Endothelial cell of umbilical vein (primary cell): ENCODE measurements at regions not wholly inside any gene's neighbourhood (a gene's known extent, or its start where the extent isn't known, plus 50 kb on each side); places are given as distances from the start of the nearest gene placed in this dataset.

ENCODE experiments used
- BruUV-seq: library from RNA; stranded (reverse); fragments of 400-500 nt; replicated peaks from 2 replicates; lab custom pipeline; 2021; lab: Mats Ljungman, UMichigan
- CTCF ChIA-PET: fragments of 300-600, 350-600 bp; sonication (Branson Sonifier 250); formaldehyde crosslinking; loops from one replicate; lab custom pipeline; 2021; ENCODE audit warnings: antibody characterized with exemption, inconsistent platforms; lab: Charles Lee
- POLR2A ChIA-PET: fragments of 300-600, 350-600 bp; sonication (Branson Sonifier 250); formaldehyde crosslinking; loops from one replicate; lab custom pipeline; 2021; ENCODE audit warnings: antibody characterized with exemption, inconsistent platforms; lab: Charles Lee
- DNase-seq: peaks from one replicate; pipeline ENCODE4 v3.0.0-alpha.2; 2011; ENCODE audit warnings: low read depth, low spot score
- FAIRE-seq: peaks from 2 replicates; lab custom pipeline; 2011; peaks lifted over from hg19 to GRCh38; lab: Jason Lieb, UNC
- H2AFZ ChIP-seq: 2 replicates; pipeline ENCODE4 v1.6.0; 2012; ENCODE audit warnings: low read depth, low read length, control low read depth, inconsistent platforms
- H3K27ac ChIP-seq: 2 replicates; pipeline ENCODE4 v1.5.1; 2011; ENCODE audit warnings: low read depth, mild to moderate bottlenecking, control low read depth, low read length, moderate library complexity; ENCODE audit not compliant: insufficient read depth
- H3K27me3 ChIP-seq, 2 experiments: 2 replicates each; pipeline versions ENCODE4 v1.6.0 to v1.6.1; 2011; ENCODE audit warnings: low read length in 2 of 2, mixed read lengths in 1 of 2; ENCODE audit not compliant: control insufficient read depth in 2 of 2, insufficient read depth in 2 of 2
- H3K36me3 ChIP-seq, 2 experiments: 2 replicates in 1 of 2; 3 replicates in 1 of 2; pipeline ENCODE4 v1.5.1; 2011; ENCODE audit warnings: low read length in 2 of 2, mild to moderate bottlenecking in 1 of 2, moderate library complexity in 1 of 2; ENCODE audit not compliant: control insufficient read depth in 2 of 2, insufficient read depth in 2 of 2; ENCODE audit errors: extremely low read depth in 1 of 2
- H3K4me1 ChIP-seq: 3 replicates; pipeline ENCODE4 v1.5.1; 2011; ENCODE audit warnings: mild to moderate bottlenecking, low read length; ENCODE audit not compliant: control insufficient read depth, insufficient read depth; ENCODE audit errors: extremely low read depth
- H3K4me2 ChIP-seq: 2 replicates; pipeline ENCODE4 v1.6.1; 2011; ENCODE audit warnings: low read length, control low read depth, mixed read lengths; ENCODE audit not compliant: insufficient read depth
- H3K4me3 ChIP-seq, 3 experiments: fragments of 200-600 bp in 1 of 3; sonication (generic), shearing (Covaris generic) in 1 of 3; replicated peaks in 1 of 3; 2 replicates each; pipeline ENCODE4 v1.5.1; 2011 to 2016; ENCODE audit warnings: control low read depth in 3 of 3, low read length in 3 of 3, mild to moderate bottlenecking in 2 of 3, inconsistent platforms in 1 of 3, low read depth in 1 of 3, moderate library complexity in 1 of 3; ENCODE audit not compliant: insufficient read depth in 1 of 3
- H3K79me2 ChIP-seq: 2 replicates; pipeline ENCODE4 v1.6.0; 2012; ENCODE audit warnings: low read length, inconsistent platforms; ENCODE audit not compliant: control insufficient read depth, insufficient read depth
- H3K9ac ChIP-seq: replicated peaks from 2 replicates; pipeline ENCODE3; 2011; ENCODE audit warnings: low read length, control low read depth; ENCODE audit not compliant: insufficient read depth; ENCODE audit errors: extremely low read depth
- H3K9me1 ChIP-seq: replicated peaks from 3 replicates; pipeline ENCODE4 v1.6.0; 2011; ENCODE audit warnings: mild to moderate bottlenecking, low read length; ENCODE audit not compliant: control insufficient read depth, insufficient read depth; ENCODE audit errors: extremely low read depth
- H3K9me3 ChIP-seq: replicated peaks from 2 replicates; pipeline ENCODE4 v1.5.1; 2012; ENCODE audit warnings: low read length, inconsistent platforms; ENCODE audit not compliant: control insufficient read depth, insufficient read depth
- H4K20me1 ChIP-seq: replicated peaks from 2 replicates; pipeline ENCODE3; 2011; ENCODE audit warnings: mild to moderate bottlenecking, low read length; ENCODE audit not compliant: control insufficient read depth, insufficient read depth; ENCODE audit errors: extremely low read depth
- EZH2 ChIP-seq: IDR thresholded peaks from 2 replicates; pipeline ENCODE4 v1.6.1; 2012; ENCODE audit warnings: borderline replicate concordance, low read depth, mild to moderate bottlenecking, moderate library complexity, low read length, inconsistent platforms; ENCODE audit not compliant: severe bottlenecking
- FOS ChIP-seq: IDR thresholded peaks from 2 replicates; pipeline ENCODE4 v1.6.1; 2011; ENCODE audit warnings: mild to moderate bottlenecking, low read length, moderate library complexity, borderline replicate concordance; ENCODE audit not compliant: insufficient read depth
- JUN ChIP-seq: IDR thresholded peaks from 2 replicates; pipeline ENCODE4 v1.6.1; 2011; ENCODE audit warnings: borderline replicate concordance, low read depth; ENCODE audit not compliant: insufficient read length, insufficient read depth
- POLR2A ChIP-seq: IDR thresholded peaks from 2 replicates; pipeline ENCODE4 v1.6.1; 2012; ENCODE audit warnings: low read depth, mild to moderate bottlenecking, control low read depth, low read length
- dilution Hi-C: fragments of 300-500 bp; cut with MboI; formaldehyde crosslinking; loops from one replicate; pipeline ENCODE4 v1.15.0; 2019; ENCODE audit warnings: low sequenced_read_pairs; ENCODE audit not compliant: extremely low pct_ligation_motif_present
- intact Hi-C: fragments of 100-400 bp; cut with micrococcal nuclease; formaldehyde crosslinking; loops from one replicate; pipeline ENCODE4 v1.10.0; 2022
- TF ChIP-seq, protein P1 (sequence below), 2 donors: IDR thresholded peaks; 1 replicate in 1 of 2; 2 replicates in 1 of 2; pipeline ENCODE4 v1.5.1; 2011; ENCODE audit warnings: low read length in 2 of 2, mild to moderate bottlenecking in 2 of 2, moderate library complexity in 2 of 2, control low read depth in 1 of 2, inconsistent platforms in 1 of 2, low read depth in 1 of 2; ENCODE audit not compliant: insufficient read depth in 1 of 2; ENCODE audit errors: extremely low read depth in 1 of 2

DNA sequence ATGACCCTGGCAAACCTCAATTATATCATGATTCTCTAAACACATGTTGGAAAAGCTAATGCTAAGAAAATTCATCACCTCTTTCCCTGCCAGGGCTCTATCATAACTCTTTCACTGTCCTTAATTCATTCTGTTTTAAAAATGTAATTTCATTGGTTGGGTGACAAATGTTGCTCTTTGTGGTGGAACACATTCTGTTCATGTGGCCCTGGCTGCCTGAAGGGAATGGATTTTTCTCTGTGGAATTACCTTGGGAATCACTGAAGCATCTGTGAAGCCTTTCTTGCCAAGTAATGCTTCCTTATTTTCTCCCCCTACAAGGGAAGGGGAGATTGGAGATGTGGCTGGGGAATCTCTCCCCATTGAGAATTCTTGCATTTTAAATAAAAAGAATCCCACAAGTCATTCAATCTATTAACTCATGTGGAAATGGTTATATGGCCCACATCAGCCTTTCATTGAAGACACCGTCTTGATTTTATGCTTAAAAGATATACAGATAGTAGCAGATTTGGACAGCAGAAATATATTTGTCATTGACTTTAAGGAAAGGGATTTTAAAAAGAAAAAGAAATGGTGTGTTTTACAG, 201.8 kb upstream of the NMUR2 start:
- no peak for FAIRE-seq
- POLR2A ChIA-PET, result no interaction called here

More for the DNA sequence above, 201.8 kb upstream of the NMUR2 start:
- no peak overlapping the region for H3K4me3 ChIP-seq
- no peaks in the 10 kb centered on the region for H3K9me1 ChIP-seq
- no peaks in the 10 kb centered on the region for H3K4me1 ChIP-seq
- DNase-seq, result no peak
- dilution Hi-C loops (no loop called here), intact Hi-C loops (no loop called here)
- no TSS peak for BruUV-seq
- CTCF ChIA-PET, result no interaction called here
- no peaks in the 10 kb centered on the region for H3K27me3 ChIP-seq
- H3K36me3 ChIP-seq, result no peaks in the 10 kb centered on the region
- H3K79me2 ChIP-seq, result no peaks in the 10 kb centered on the region
- H3K4me2 ChIP-seq, result no peak overlapping the region
- H3K27ac ChIP-seq, result no peak overlapping the region
- no peaks in the 10 kb centered on the region for H4K20me1 ChIP-seq
- no peak overlapping the region for H3K9ac ChIP-seq
- H2AFZ ChIP-seq, result no peak overlapping the region
- peaks cover 2% of the 10 kb centered on the region for H3K9me3 ChIP-seq
- no peak for TF ChIP-seq FOS
- TF ChIP-seq JUN, result no peak
- TF ChIP-seq, protein P1, sequence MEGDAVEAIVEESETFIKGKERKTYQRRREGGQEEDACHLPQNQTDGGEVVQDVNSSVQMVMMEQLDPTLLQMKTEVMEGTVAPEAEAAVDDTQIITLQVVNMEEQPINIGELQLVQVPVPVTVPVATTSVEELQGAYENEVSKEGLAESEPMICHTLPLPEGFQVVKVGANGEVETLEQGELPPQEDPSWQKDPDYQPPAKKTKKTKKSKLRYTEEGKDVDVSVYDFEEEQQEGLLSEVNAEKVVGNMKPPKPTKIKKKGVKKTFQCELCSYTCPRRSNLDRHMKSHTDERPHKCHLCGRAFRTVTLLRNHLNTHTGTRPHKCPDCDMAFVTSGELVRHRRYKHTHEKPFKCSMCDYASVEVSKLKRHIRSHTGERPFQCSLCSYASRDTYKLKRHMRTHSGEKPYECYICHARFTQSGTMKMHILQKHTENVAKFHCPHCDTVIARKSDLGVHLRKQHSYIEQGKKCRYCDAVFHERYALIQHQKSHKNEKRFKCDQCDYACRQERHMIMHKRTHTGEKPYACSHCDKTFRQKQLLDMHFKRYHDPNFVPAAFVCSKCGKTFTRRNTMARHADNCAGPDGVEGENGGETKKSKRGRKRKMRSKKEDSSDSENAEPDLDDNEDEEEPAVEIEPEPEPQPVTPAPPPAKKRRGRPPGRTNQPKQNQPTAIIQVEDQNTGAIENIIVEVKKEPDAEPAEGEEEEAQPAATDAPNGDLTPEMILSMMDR (IDR thresholded peaks at IDR 0.05; ENCODE audit: extremely low read depth in 1 of 2, insufficient read depth in 1 of 2, low read depth in 1 of 2, low read length in 2 of 2), result no peak
- TF ChIP-seq EZH2, result no peak
- no peak for TF ChIP-seq POLR2A
